ENCODE measurements at regions not wholly inside any gene's neighbourhood (a gene's known extent, or its start where the extent isn't known, plus 50 kb on each side); places are given as distances from the start of the nearest gene placed in this dataset.

DNA sequence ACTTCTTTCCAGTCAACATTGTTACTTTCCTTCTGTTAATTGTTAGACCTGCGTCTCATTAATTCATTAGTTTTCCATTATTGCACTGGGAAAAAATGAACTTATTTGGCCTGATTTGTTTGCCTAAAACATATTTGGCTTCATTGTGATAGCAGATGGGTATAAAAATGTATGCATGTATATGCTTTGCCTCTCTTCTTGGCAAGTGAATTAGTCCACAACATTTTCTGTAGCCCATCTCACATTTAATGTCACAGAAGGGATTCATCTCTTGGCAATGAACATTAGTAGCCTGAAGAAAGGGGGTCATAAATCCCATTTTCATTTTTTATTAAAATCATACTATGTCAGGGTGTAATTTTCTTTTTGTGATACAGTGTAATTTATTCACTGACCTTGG is 125.2 kb downstream of the TUSC7 start:
- TF ChIP-seq, protein P1, sequence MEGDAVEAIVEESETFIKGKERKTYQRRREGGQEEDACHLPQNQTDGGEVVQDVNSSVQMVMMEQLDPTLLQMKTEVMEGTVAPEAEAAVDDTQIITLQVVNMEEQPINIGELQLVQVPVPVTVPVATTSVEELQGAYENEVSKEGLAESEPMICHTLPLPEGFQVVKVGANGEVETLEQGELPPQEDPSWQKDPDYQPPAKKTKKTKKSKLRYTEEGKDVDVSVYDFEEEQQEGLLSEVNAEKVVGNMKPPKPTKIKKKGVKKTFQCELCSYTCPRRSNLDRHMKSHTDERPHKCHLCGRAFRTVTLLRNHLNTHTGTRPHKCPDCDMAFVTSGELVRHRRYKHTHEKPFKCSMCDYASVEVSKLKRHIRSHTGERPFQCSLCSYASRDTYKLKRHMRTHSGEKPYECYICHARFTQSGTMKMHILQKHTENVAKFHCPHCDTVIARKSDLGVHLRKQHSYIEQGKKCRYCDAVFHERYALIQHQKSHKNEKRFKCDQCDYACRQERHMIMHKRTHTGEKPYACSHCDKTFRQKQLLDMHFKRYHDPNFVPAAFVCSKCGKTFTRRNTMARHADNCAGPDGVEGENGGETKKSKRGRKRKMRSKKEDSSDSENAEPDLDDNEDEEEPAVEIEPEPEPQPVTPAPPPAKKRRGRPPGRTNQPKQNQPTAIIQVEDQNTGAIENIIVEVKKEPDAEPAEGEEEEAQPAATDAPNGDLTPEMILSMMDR (IDR thresholded peaks at IDR 0.05; ENCODE audit: low read depth, low read length): no peak
- no peak for TF ChIP-seq EZH2phosphoT487 (IDR thresholded peaks at IDR 0.05; ENCODE audit: low read depth)

All from OCI-LY3 (cell line).